ENCODE measurements at regions not wholly inside any gene's neighbourhood (a gene's known extent, or its start where the extent isn't known, plus 50 kb on each side); places are given as distances from the start of the nearest gene placed in this dataset.

- Mint-ChIP-seq H3K9me3 (no peaks in the 10 kb centered on the region), H3K27me3 (peaks cover 4% of the 10 kb centered on the region), H3K4me3 (no peak overlapping the region), H3K4me1 (no peaks in the 10 kb centered on the region), H3K27ac (no peak overlapping the region), H3K36me3 (ENCODE audit: low read depth) (no peaks in the 10 kb centered on the region)
- intact Hi-C loops (cut with micrococcal nuclease): no loop called here
- DNase-seq: no peak
These were observed 131.2 kb upstream of the HDAC9 start for GRCh38 chr7:18364396-18364795.

GRCh38 chr7:18366394-18366793, 129.2 kb upstream of the HDAC9 start:
- H3K4me1 Mint-ChIP-seq: no peaks in the 10 kb centered on the region
- DNase-seq: no peak
- H3K36me3 Mint-ChIP-seq (ENCODE audit: low read depth): no peaks in the 10 kb centered on the region
- intact Hi-C loops (cut with micrococcal nuclease): no loop called here
- H3K9me3 Mint-ChIP-seq: no peaks in the 10 kb centered on the region
- peaks cover 4% of the 10 kb centered on the region for H3K27me3 Mint-ChIP-seq
- no peak overlapping the region for H3K4me3 Mint-ChIP-seq
- H3K27ac Mint-ChIP-seq: no peak overlapping the region

DNA sequence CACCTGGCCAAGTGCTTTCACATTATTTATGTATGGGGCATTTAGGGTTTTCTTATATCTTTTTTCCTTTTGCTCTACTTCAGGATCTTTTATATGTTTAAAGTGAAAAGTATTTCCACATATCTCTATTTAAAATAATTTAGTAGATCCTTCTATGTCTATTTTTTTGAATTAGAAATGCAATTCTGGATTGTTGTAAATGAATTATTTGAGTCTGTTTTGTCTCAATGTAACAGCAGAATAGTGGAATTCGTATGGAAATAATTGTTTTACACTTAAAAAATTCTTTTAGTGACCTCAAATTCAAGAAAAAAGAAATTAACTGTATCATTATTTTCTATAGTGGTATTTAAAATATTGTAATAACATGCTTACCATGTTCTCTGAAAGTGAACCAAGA, 126.5 kb upstream of the HDAC9 start:
- no peak overlapping the region for H3K4me3 Mint-ChIP-seq
- DNase-seq: no peak
- no peaks in the 10 kb centered on the region for H3K9me3 Mint-ChIP-seq
- H3K27ac Mint-ChIP-seq: no peak overlapping the region
- H3K27me3 Mint-ChIP-seq: peaks cover 4% of the 10 kb centered on the region
- H3K36me3 Mint-ChIP-seq (ENCODE audit: low read depth): no peaks in the 10 kb centered on the region
- no peaks in the 10 kb centered on the region for H3K4me1 Mint-ChIP-seq
- intact Hi-C loops (cut with micrococcal nuclease): no loop called here

- H3K27ac Mint-ChIP-seq: no peak overlapping the region
- no peak overlapping the region for H3K4me3 Mint-ChIP-seq
- H3K36me3 Mint-ChIP-seq (ENCODE audit: low read depth): no peaks in the 10 kb centered on the region
- H3K9me3 Mint-ChIP-seq: no peaks in the 10 kb centered on the region
- H3K27me3 Mint-ChIP-seq: no peaks in the 10 kb centered on the region
- no peak for DNase-seq
- H3K4me1 Mint-ChIP-seq: no peaks in the 10 kb centered on the region
- intact Hi-C loops (cut with micrococcal nuclease): no loop called here
These were observed 124.9 kb upstream of the HDAC9 start for GRCh38 chr7:18370633-18371032.

DNA sequence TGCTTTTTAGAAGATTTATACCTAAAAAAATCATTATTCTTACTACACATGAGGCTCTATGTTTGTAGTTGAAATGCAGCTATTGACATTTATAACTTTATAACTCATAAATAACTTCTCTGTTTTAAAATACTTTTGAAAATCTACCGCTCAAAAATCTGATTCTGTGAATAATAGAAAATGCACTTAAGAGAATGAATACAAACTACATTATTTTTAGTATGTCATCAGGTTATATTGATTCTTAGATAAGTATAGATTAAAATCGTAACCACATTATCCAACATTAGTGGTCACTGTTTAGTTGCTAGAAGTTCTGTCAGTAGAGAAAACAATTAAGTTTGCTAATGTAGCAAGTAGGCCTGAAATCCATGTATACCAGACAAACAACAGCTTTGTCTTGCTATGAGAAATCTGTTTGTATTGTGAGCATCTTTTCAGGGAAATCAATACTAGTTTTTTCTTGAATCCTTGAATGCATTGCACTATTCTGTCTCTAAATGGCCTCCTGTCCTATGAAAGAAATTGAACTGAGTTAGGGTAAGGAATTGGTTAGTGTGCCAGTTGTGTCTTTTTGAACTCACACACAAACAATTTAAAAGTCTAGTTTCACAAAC, 116.5 kb upstream of the HDAC9 start:
- DNase-seq: no peak
- H3K36me3 Mint-ChIP-seq (ENCODE audit: low read depth): no peaks in the 10 kb centered on the region
- no peaks in the 10 kb centered on the region for H3K4me1 Mint-ChIP-seq
- intact Hi-C loops (cut with micrococcal nuclease): no loop called here
- H3K9me3 Mint-ChIP-seq: no peaks in the 10 kb centered on the region
- H3K4me3 Mint-ChIP-seq: no peak overlapping the region
- no peaks in the 10 kb centered on the region for H3K27me3 Mint-ChIP-seq
- no peak overlapping the region for H3K27ac Mint-ChIP-seq

DNA sequence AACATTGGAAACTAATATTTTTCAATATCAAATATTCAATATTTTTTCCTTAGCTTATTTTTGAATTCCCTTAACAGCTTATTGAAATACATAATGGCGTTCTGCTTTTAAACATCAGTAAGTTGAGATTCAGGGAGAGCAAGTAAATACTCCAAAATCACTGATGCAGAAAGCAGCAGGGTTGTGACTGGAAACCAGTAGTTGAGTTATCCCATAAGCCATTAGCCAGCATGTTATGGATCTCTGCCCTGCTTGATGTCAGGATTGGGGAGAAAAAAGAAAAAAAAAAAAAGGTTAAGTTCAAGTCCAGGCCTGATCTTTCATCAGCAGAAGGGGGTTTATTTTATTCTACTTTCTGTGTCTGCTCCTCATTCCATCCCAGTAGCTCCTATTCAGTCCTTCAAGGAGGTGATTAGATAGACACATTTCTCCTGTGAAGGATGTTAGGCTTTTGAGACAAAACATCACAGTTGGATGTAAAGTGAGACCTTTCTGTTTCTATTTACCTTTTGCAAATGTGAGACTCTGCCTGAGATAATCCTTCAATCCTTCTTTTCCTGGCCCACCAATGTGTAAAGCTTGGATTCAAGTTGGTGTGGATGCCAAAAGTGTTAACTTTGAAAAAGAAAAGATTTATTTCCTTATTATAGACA, 110.9 kb upstream of the HDAC9 start:
- DNase-seq: no peak
- H3K27me3 Mint-ChIP-seq: peaks cover 1% of the 10 kb centered on the region
- H3K27ac Mint-ChIP-seq: no peak overlapping the region
- H3K36me3 Mint-ChIP-seq (ENCODE audit: low read depth): no peaks in the 10 kb centered on the region
- no peaks in the 10 kb centered on the region for H3K4me1 Mint-ChIP-seq
- no peaks in the 10 kb centered on the region for H3K9me3 Mint-ChIP-seq
- no peak overlapping the region for H3K4me3 Mint-ChIP-seq
- intact Hi-C loops (cut with micrococcal nuclease): no loop called here

- Mint-ChIP-seq H3K36me3 (ENCODE audit: low read depth) (no peaks in the 10 kb centered on the region), H3K27me3 (peaks cover 1% of the 10 kb centered on the region), H3K4me1 (no peaks in the 10 kb centered on the region), H3K9me3 (no peaks in the 10 kb centered on the region), H3K27ac (no peak overlapping the region), H3K4me3 (no peak overlapping the region)
- intact Hi-C loops (cut with micrococcal nuclease): no loop called here
- no peak for DNase-seq
These were observed 108.9 kb upstream of the HDAC9 start for GRCh38 chr7:18386607-18387006.

DNA sequence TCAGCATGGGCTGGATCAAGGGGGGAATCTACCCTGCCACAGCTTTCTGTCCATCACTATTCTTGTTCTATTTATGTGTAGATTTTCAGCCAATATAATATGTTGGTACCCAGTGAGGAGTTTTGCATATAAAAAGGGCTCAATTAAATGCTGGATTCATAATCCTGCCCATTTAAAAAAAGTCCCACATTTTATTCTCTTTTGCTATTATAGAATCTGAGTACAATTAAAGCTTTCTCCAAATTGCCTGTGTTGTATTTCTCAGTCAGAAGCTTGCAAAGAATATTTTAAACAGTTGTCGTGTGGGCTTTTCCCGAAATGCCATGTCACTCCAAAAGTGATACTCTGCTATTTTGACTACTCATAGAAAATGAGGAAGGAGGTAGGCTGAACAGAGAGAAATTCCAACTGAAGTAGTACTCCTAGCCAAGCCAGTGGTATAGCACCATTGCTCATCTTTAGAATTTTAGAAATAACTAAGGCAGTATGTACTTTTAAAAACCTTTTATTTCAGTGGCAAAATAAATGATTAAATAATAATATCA, 108.3 kb upstream of the HDAC9 start:
- Mint-ChIP-seq H3K27me3 (peaks cover 1% of the 10 kb centered on the region), H3K4me1 (no peaks in the 10 kb centered on the region), H3K4me3 (no peak overlapping the region), H3K36me3 (ENCODE audit: low read depth) (no peaks in the 10 kb centered on the region), H3K9me3 (no peaks in the 10 kb centered on the region), H3K27ac (no peak overlapping the region)
- DNase-seq: no peak
- intact Hi-C loops (cut with micrococcal nuclease): no loop called here

GRCh38 chr7:18390535-18390907, 105.0 kb upstream of the HDAC9 start:
- H3K4me3 Mint-ChIP-seq: no peak overlapping the region
- H3K27me3 Mint-ChIP-seq: peaks cover 1% of the 10 kb centered on the region
- no peak overlapping the region for H3K27ac Mint-ChIP-seq
- intact Hi-C loops (cut with micrococcal nuclease): no loop called here
- no peak for DNase-seq
- no peaks in the 10 kb centered on the region for H3K9me3 Mint-ChIP-seq
- H3K36me3 Mint-ChIP-seq (ENCODE audit: low read depth): no peaks in the 10 kb centered on the region
- H3K4me1 Mint-ChIP-seq: no peaks in the 10 kb centered on the region

- Mint-ChIP-seq H3K4me3 (no peak overlapping the region), H3K9me3 (no peaks in the 10 kb centered on the region), H3K27me3 (no peaks in the 10 kb centered on the region), H3K4me1 (no peaks in the 10 kb centered on the region), H3K27ac (no peak overlapping the region), H3K36me3 (ENCODE audit: low read depth) (no peaks in the 10 kb centered on the region)
- no peak for DNase-seq
- intact Hi-C loops (cut with micrococcal nuclease): no loop called here
These were observed 102.0 kb upstream of the HDAC9 start for GRCh38 chr7:18393465-18394118.

GRCh38 chr7:18395868-18396267, 99.7 kb upstream of the HDAC9 start:
- no peak overlapping the region for H3K4me3 Mint-ChIP-seq
- no peaks in the 10 kb centered on the region for H3K36me3 Mint-ChIP-seq (ENCODE audit: low read depth)
- no peaks in the 10 kb centered on the region for H3K27me3 Mint-ChIP-seq
- no peaks in the 10 kb centered on the region for H3K9me3 Mint-ChIP-seq
- intact Hi-C loops (cut with micrococcal nuclease): no loop called here
- no peaks in the 10 kb centered on the region for H3K4me1 Mint-ChIP-seq
- DNase-seq: no peak
- H3K27ac Mint-ChIP-seq: no peak overlapping the region

GRCh38 chr7:18396953-18397352, 98.6 kb upstream of the HDAC9 start:
- H3K4me3 Mint-ChIP-seq: no peak overlapping the region
- peaks cover 3% of the 10 kb centered on the region for H3K27me3 Mint-ChIP-seq
- intact Hi-C loops (cut with micrococcal nuclease): no loop called here
- no peaks in the 10 kb centered on the region for H3K4me1 Mint-ChIP-seq
- H3K27ac Mint-ChIP-seq: no peak overlapping the region
- no peaks in the 10 kb centered on the region for H3K9me3 Mint-ChIP-seq
- H3K36me3 Mint-ChIP-seq (ENCODE audit: low read depth): no peaks in the 10 kb centered on the region
- DNase-seq: no peak

DNA sequence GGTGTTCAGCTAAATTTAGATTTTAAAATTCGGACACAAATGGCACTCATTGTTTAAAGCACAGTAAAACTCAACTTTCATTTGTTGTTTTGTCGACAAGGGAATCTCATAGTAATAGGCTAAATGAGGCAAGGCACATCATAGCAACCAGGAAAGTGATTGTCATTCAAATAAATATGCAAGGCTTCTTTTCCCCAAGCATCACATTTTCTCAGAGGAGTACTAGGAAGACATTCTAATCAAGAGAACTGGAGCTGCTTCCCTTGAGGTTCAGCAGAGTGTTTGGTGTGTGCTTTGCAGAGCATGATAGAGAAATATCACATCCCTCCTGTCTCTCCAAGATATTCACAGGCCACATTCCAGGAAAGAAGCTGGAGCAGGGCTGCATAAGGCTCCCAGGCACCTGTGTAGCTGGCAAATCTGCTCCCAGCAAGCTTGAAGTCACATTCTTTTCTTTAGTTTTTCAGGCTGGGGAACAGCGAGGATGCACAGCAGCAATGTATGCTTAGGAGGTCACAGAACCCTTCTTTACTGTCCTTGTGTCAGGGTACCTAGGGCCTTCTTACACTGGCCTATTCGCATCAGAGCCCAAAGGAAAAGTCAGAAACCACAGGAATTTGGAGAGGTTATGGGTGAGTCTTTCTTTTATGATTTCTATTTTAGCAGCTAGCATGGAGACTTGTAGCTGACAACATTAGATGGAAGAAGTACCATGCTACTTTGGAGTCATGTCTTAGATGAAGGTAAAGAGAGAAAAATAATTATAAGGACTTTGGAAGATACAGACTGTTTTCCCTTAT, 95.9 kb upstream of the HDAC9 start:
- DNase-seq: no peak
- Mint-ChIP-seq H3K27ac (no peak overlapping the region), H3K9me3 (no peaks in the 10 kb centered on the region), H3K4me1 (no peaks in the 10 kb centered on the region), H3K4me3 (no peak overlapping the region), H3K36me3 (ENCODE audit: low read depth) (no peaks in the 10 kb centered on the region), H3K27me3 (peaks cover 5% of the 10 kb centered on the region)
- intact Hi-C loops (cut with micrococcal nuclease): no loop called here

GRCh38 chr7:18400275-18400674, 95.3 kb upstream of the HDAC9 start:
- Mint-ChIP-seq H3K4me1 (no peaks in the 10 kb centered on the region), H3K4me3 (no peak overlapping the region), H3K27ac (no peak overlapping the region), H3K9me3 (no peaks in the 10 kb centered on the region), H3K27me3 (peaks cover 7% of the 10 kb centered on the region), H3K36me3 (ENCODE audit: low read depth) (no peaks in the 10 kb centered on the region)
- no peak for DNase-seq
- intact Hi-C loops (cut with micrococcal nuclease): no loop called here
